OCI-LY7 (cell line): ENCODE measurements at regions not wholly inside any gene's neighbourhood (a gene's known extent, or its start where the extent isn't known, plus 50 kb on each side); places are given as distances from the start of the nearest gene placed in this dataset.

Experiments used
- BruUV-seq: library from RNA; stranded (reverse); fragments of 400-500 nt; replicated peaks from 2 replicates; lab custom pipeline; 2021; lab: Mats Ljungman, UMichigan
- CTCF ChIA-PET: fragments of 300-600 bp; sonication (Branson Sonifier 250); formaldehyde crosslinking; loops from one replicate; lab custom pipeline; 2022; ENCODE audit warnings: antibody characterized with exemption; ENCODE audit not compliant: unreplicated experiment; lab: Charles Lee
- POLR2A ChIA-PET: fragments of 300-600 bp; sonication (Branson Sonifier 250); formaldehyde crosslinking; loops from one replicate; lab custom pipeline; 2022; ENCODE audit warnings: antibody characterized with exemption; lab: Charles Lee
- DNase-seq: peaks from one replicate; pipeline ENCODE4 v3.0.0-alpha.2; 2015; ENCODE audit warnings: low spot score
- H2AFZ ChIP-seq: fragments of 200-600 bp; sonication (generic), shearing (Covaris generic); 2 replicates; pipeline ENCODE4 v1.6.1; 2014; ENCODE audit warnings: mild to moderate bottlenecking, antibody characterized with exemption, low read length, moderate library complexity
- H3K27ac ChIP-seq: fragments of 200-600 bp; sonication (generic); 2 replicates; pipeline ENCODE4 v1.5.1; 2014; ENCODE audit warnings: mixed run types, low read depth, mild to moderate bottlenecking, moderate library complexity, low read length, inconsistent platforms; ENCODE audit not compliant: poor library complexity, severe bottlenecking
- H3K36me3 ChIP-seq: fragments of 200-600 bp; sonication (generic); 2 replicates; pipeline ENCODE4 v1.6.1; 2014; ENCODE audit warnings: mild to moderate bottlenecking, antibody characterized with exemption, low read length, moderate library complexity, mixed read lengths; ENCODE audit not compliant: insufficient read depth
- H3K4me1 ChIP-seq: fragments of 200-600 bp; sonication (generic); 2 replicates; pipeline ENCODE4 v1.5.1; 2014; ENCODE audit warnings: mild to moderate bottlenecking, low read length; ENCODE audit not compliant: insufficient read depth, poor library complexity, severe bottlenecking
- H3K4me2 ChIP-seq: fragments of 200-600 bp; sonication (generic); 2 replicates; pipeline ENCODE4 v1.6.1; 2014; ENCODE audit warnings: mild to moderate bottlenecking, low read length
- H3K4me3 ChIP-seq: fragments of 200-600 bp; sonication (generic); 2 replicates; pipeline ENCODE4 v1.5.1; 2014; ENCODE audit warnings: mild to moderate bottlenecking, low read depth, low read length; ENCODE audit not compliant: poor library complexity, severe bottlenecking
- H3K79me2 ChIP-seq: fragments of 200-600 bp; sonication (generic); 2 replicates; pipeline ENCODE4 v1.6.1; 2016; ENCODE audit warnings: low read depth, mild to moderate bottlenecking, low read length, moderate library complexity, mixed read lengths; ENCODE audit not compliant: insufficient read depth
- H3K9me2 ChIP-seq: fragments of 200-600 bp; sonication (generic); 2 replicates; pipeline ENCODE4 v1.6.1; 2016; ENCODE audit warnings: mild to moderate bottlenecking, low read length, mixed read lengths; ENCODE audit not compliant: insufficient read depth
- H3K9me3 ChIP-seq: fragments of 200-600 bp; sonication (generic); 2 replicates; pipeline ENCODE4 v1.6.1; 2014; ENCODE audit warnings: mild to moderate bottlenecking, mixed run types, low read length, mixed read lengths
- H4K20me1 ChIP-seq: fragments of 200-600 bp; sonication (generic); 2 replicates; pipeline ENCODE4 v1.6.1; 2014; ENCODE audit warnings: mild to moderate bottlenecking, antibody characterized with exemption, low read length, moderate library complexity, mixed read lengths; ENCODE audit not compliant: insufficient read depth
- CTCF ChIP-seq: fragments of 200-600 bp; sonication (generic); conservative IDR thresholded peaks from 2 replicates; pipeline ENCODE4 v1.5.1; 2014; ENCODE audit warnings: mild to moderate bottlenecking, antibody characterized with exemption, low read length, moderate library complexity, mixed read lengths
- EZH2phosphoT487 ChIP-seq: fragments of 200-600 bp; sonication (generic); IDR thresholded peaks from 2 replicates; pipeline ENCODE4 v1.6.1; 2018; ENCODE audit warnings: low read depth, borderline replicate concordance, mild to moderate bottlenecking, mixed run types, antibody characterized with exemption, low read length, moderate library complexity, mixed read lengths
- intact Hi-C: fragments of 100-400 bp; cut with micrococcal nuclease; formaldehyde crosslinking; loops from one replicate; pipeline ENCODE4 v1.10.0; 2022; ENCODE audit not compliant: unreplicated experiment

DNA sequence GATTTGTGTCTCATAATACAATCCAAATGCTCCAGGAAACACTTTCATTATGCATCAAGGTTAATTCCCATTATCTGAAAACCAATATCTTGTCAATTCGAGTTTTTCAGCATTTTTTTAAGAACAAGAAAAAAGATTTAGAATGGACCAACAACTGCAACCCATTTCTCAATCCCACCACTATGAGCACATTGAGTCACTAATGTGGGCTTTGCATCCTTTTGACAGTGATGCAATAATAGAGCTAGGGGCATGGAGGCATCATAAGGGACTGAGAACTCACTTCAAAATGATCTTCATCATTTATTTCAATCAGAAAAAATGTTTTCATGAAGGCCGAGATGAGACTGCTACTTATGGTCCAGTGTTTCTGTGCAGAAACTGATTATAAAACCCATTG, 74.8 kb upstream of the DEFB112 start:
- TF ChIP-seq CTCF (no peak), EZH2phosphoT487 (no peak)
- Histone ChIP-seq H3K79me2 (no peaks in the 10 kb centered on the region), H2AFZ (no peak overlapping the region), H3K27ac (no peak overlapping the region), H3K4me1 (no peaks in the 10 kb centered on the region), H3K9me2 (no peaks in the 10 kb centered on the region), H4K20me1 (no peaks in the 10 kb centered on the region), H3K4me2 (no peak overlapping the region), H3K9me3 (no peaks in the 10 kb centered on the region), H3K36me3 (no peaks in the 10 kb centered on the region), H3K4me3 (no peak overlapping the region)
- ChIA-PET POLR2A (no interaction called here), CTCF (no interaction called here)
- intact Hi-C loops: no loop called here
- no TSS peak for BruUV-seq
- no peak for DNase-seq

GRCh38 chr6:50128420-50129005, 78.8 kb upstream of the DEFB112 start:
- H4K20me1 ChIP-seq: no peaks in the 10 kb centered on the region
- H2AFZ ChIP-seq: no peak overlapping the region
- no peaks in the 10 kb centered on the region for H3K36me3 ChIP-seq
- intact Hi-C loops: loop anchor here (2.0 to 5.0 kb wide), 2 partner anchors 474 to 664 kb away; no protein-coding TSS in a partner anchor
- peak; percentile 27 for DNase-seq
- BruUV-seq: no TSS peak
- H3K9me2 ChIP-seq: no peaks in the 10 kb centered on the region
- H3K4me1 ChIP-seq: no peaks in the 10 kb centered on the region
- no peaks in the 10 kb centered on the region for H3K79me2 ChIP-seq
- no peak overlapping the region for H3K27ac ChIP-seq
- CTCF ChIA-PET: no interaction called here
- TF ChIP-seq CTCF (peak; percentile 86), EZH2phosphoT487 (no peak)
- POLR2A ChIA-PET: no interaction called here
- H3K4me2 ChIP-seq: no peak overlapping the region
- H3K4me3 ChIP-seq: no peak overlapping the region
- no peaks in the 10 kb centered on the region for H3K9me3 ChIP-seq

- Histone ChIP-seq H3K9me2 (no peaks in the 10 kb centered on the region), H3K27ac (no peak overlapping the region), H4K20me1 (no peaks in the 10 kb centered on the region), H3K4me3 (no peak overlapping the region), H3K79me2 (no peaks in the 10 kb centered on the region), H3K9me3 (no peaks in the 10 kb centered on the region), H3K4me1 (no peaks in the 10 kb centered on the region), H3K36me3 (no peaks in the 10 kb centered on the region), H3K4me2 (no peak overlapping the region), H2AFZ (no peak overlapping the region)
- no peak for TF ChIP-seq CTCF
- no peak for TF ChIP-seq EZH2phosphoT487
- intact Hi-C loops: no loop called here
- no TSS peak for BruUV-seq
- ChIA-PET POLR2A (no interaction called here), CTCF (interaction anchor here (0.5 kb wide), 1 partner anchor 993 kb away, joined by 3 read pairs; no protein-coding TSS in a partner anchor)
- DNase-seq: no peak
These were observed 86.2 kb upstream of the DEFB112 start for GRCh38 chr6:50135968-50136367.
